GM18867 (cell line): ENCODE measurements at regions not wholly inside any gene's neighbourhood (a gene's known extent, or its start where the extent isn't known, plus 50 kb on each side); places are given as distances from the start of the nearest gene placed in this dataset.

Experiments
- ATAC-seq: cut with Tn5 transposase; IDR thresholded peaks from one replicate; pipeline ENCODE4 v1.9.1; 2021; ENCODE audit warnings: mild to moderate bottlenecking, moderate library complexity; ENCODE audit not compliant: unreplicated experiment

DNA sequence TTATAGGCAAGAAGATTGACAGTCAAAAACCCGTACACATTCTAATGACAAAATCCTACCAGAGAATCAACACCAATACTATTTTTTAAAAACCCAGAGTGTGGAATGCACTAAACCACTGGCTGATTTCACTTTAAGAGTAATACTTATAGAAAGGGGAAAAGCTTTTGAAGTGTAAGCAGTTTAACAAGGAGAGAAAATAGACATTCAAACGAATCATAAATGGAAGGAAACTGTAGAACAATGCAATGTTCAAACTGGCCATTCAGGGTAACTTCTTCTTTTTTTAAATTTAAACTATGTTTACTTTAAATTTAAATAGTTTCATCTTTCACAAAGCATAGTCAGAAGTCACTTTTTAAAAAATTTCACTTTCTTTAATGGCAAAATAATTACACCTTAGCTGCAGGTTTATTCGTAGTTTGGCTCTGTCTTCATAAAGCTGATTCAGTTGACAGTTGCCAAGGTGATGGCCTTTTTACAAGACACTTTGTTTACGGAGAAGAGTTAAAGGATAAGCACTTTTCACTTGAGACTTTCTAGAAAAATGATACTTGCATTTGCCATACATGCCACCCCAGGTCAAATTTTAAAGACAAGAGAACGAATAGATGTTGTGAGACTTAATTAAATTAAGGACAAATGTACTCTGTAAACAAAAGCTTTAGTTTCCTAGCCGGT lies 82.4 kb upstream of the KLF3 start:
- ATAC-seq: no peak

GRCh38 chr4:38582445-38582844 lies 81.6 kb upstream of the KLF3 start:
- no peak for ATAC-seq

GRCh38 chr4:38582889-38583470 lies 81.0 kb upstream of the KLF3 start:
- ATAC-seq: no peak

GRCh38 chr4:38585871-38586270 lies 78.1 kb upstream of the KLF3 start:
- ATAC-seq: no peak

DNA sequence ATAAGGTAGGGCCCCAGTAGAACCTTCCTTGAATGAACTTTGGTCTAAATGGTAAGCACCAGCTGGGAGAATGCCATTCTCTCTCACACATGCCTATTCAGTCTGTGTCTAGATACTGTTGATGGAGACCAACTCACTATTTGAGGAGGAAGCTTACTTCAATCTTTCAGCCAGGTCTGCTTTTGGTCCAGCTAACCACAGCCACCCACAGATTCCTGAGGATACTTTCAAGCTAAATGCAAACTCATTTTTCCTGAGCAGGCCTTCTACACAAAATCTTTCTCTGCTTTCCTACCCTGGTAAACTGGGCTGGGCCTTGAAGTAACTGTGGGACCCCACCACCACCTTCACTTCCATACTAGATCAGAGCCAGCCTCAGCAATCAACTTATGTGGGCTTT lies 76.9 kb upstream of the KLF3 start:
- ATAC-seq: no peak

DNA sequence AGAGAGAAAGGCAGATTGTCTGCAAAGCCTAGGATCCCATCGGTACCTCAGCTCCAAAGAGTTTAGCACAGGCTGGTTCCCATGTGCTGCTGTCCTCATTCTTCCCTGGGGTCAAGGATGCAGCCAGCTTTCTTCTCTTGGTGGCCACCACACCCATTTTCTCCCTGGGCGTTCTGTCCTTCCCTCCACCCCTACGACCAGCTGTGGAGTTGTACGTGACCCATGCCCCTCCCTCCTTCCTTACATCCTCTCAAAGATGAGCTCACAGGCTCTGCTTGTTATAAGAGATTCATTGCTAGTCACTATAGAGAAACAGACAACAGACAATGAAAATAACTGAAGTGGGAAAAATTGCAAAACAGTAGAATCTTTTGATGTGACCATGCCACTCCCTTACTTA lies 74.0 kb upstream of the KLF3 start:
- ATAC-seq: no peak

DNA sequence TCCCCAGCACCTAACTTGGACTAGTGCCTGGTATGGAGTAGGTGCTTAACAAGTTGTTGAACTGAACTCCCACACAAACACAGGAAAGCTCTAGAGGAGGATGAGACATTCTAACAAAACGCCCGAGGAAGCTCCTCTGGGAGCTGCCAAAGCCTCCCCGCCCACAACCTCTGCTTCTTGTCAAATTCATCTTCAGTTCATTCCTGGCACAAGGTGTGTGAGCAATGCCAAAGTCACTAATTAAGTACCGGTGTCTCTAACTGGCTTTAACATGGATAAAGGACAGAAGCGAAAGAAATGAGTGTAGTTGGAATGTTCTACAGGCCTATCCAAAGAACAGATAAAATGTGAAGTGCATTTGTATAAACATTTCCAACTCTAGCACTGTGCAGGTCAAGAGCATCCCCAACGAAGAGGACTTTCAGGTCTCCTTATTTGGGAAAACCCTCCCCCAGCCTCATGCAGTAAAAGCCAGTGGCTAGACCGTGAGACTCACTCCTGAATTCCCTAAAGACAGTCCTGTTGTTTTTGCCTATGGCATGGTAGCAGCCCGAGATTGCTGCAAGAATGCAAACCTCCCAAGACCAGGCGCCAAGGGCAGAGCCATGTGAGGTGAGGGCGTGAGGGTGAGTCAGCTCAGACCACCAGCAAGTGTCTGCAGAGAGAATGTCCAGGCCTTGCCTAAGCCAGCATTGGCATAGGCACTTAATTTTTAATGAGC lies 72.2 kb upstream of the KLF3 start:
- no peak for ATAC-seq

DNA sequence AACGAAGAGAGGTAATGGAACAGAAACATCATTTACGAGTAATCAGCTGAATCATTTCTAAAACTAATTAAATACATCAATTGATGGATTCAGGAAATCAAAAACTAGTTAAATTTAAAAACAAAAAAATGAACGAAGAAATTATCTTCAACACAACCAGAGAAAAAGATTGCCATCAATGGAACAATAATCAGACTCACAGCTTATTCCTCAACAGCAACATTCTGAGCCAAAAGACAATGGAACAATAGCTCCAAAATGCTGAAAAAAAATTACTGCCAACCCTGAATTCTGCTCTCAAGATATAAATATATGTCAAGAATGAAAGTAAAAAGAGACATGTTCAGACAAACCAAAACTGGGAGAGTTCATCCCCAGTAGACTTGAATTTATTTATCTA lies 65.5 kb upstream of the KLF3 start:
- ATAC-seq: no peak

GRCh38 chr4:38600575-38600974 lies 63.4 kb upstream of the KLF3 start:
- no peak for ATAC-seq

DNA sequence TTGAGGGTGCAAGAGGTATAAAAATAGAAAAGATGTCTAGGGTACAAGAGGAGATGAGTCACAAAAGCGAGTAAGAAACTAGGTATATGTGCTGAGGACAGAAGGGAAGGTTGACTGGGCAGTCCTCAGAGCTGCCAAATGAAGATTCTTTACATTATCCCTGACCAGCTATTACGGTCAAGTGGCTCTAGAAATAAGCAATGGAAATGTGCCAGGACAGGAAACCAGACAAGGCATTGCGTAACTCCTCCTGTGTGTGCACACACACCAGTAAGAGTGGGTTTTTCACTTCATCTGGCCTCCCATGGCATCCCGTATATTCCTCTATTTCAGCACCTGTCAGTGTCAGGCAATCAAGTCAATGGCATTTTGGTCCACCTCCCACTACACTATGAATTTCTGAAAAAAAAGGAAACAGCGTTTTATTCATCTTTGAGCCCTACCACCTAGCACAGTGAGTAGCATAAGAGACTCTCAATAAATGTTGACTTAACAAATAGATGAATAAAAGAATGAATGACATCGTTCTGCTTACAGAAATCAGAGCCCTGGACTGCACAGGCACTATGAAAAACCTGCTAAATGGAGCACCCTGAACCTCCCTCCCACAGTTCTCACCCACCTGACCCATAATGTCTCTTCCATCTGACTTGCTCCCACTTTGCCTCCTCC lies 62.6 kb upstream of the KLF3 start:
- ATAC-seq: no peak

GRCh38 chr4:38601916-38602291 lies 62.1 kb upstream of the KLF3 start:
- no peak for ATAC-seq

GRCh38 chr4:38603652-38604051 lies 60.3 kb upstream of the KLF3 start:
- ATAC-seq: no peak

DNA sequence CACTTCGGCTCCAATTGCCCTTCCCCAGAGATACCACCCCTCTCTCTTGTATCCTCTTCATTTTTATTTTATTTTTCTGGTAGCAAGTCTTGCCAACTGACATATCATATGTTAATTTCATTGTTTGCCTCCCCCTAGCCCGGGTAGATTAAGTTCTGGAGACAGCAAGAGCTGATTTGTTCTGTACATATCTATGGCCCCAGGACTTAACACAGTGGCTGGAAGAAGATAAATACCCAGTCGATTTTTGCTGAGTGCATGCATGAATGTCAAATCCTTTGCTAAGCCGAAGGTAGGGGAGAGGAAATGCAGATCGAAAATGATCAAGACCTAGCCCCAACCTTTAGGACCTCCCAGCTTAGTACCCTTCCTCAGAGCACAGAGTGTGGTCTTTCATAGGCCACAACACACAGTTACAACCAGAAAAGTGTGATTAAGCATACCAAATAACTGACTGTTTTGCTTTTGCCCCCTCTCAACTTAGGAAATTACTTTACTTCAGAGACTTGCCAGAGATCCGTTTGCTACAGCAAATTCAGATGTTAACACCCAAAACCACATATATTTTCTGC lies 58.7 kb upstream of the KLF3 start:
- ATAC-seq: no peak

DNA sequence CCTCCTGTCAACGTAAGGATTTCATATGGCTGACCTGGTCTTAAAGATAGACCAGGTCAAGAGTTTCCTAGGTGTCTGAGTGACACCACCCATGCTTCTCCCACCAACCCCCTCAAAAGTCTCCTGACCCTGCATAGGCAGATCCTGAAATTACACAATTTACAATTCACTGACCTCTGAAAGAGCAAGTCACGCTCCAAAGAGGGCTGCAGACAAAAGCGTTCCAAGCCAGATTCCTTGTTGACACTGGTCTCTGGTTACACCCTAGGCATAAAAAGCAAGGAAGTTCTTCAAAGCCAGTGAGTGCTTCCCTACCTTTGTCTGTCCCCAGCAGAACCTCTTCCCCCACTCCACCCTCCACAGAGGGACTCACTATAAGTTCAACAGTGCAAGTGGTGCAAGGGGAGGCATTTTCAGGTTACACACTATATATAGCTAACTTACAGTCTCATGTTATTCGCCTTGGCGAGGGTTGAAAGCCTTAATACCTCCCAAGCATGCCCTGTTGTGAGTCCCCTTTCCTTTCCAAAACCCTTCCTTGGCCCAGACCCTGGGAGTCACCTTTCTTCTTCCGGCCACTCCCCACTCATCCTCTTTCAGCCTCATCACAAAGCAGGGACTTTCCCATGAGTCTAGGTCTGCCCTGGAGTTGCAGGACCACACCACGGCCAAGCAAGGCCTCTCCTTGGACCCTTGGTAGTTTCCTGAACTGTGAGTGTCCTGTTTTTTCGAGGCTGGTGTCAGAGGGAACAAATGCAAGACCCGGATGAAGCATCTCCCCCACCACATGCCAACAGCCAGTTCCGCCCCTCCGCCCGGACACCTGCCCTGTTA lies 58.0 kb upstream of the KLF3 start:
- no peak for ATAC-seq

DNA sequence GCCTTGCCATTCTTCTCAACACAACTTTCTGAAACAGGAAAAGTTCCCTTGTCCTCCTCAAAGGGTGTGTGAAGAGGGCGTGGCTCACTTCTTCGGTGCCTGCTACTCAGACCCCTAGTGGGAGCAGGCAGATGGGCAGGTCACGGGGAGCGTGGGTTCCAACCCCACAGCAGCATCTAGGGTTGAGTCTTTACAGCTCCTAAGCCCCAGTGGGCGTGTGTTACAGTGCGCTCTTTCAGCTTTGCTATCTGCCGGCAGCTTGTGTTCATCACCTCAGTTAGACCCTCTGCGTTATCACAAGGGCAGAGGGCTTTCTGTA lies 57.5 kb upstream of the KLF3 start:
- ATAC-seq: no peak

- ATAC-seq: no peak
These were observed 54.4 kb upstream of the KLF3 start for GRCh38 chr4:38609614-38610013.

- ATAC-seq: no peak
These were observed 53.5 kb upstream of the KLF3 start for GRCh38 chr4:38610521-38610920.

GRCh38 chr4:38610966-38611431 lies 53.0 kb upstream of the KLF3 start:
- no peak for ATAC-seq

- ATAC-seq: no peak
These were observed 52.3 kb upstream of the KLF3 start for GRCh38 chr4:38611676-38612075.

- ATAC-seq: no peak
These were observed 51.2 kb upstream of the KLF3 start for GRCh38 chr4:38612646-38613414.
